Peyer's patch (tissue), 4 donors: ENCODE measurements at regions not wholly inside any gene's neighbourhood (a gene's known extent, or its start where the extent isn't known, plus 50 kb on each side); places are given as distances from the start of the nearest gene placed in this dataset.

ENCODE experiments used
- DNase-seq, 3 donors: peaks; one replicate each; pipeline ENCODE4 v3.0.0-alpha.2; 2017 to 2019
- H3K27ac ChIP-seq, 4 donors: fragments of 200-600 bp; sonication (generic); one replicate each; pipeline ENCODE4 v1.5.1; 2016 to 2019
- H3K27me3 ChIP-seq, 2 donors: fragments of 200-600 bp; sonication (generic); one replicate each; pipeline ENCODE4 v1.5.1; 2019
- H3K36me3 ChIP-seq, 3 donors: fragments of 200-600 bp; sonication (generic); one replicate each; pipeline ENCODE4 v1.5.1; 2016 to 2019
- H3K4me1 ChIP-seq, 4 donors: fragments of 200-600 bp; sonication (generic); one replicate each; pipeline ENCODE4 v1.5.1; 2016 to 2019
- H3K4me3 ChIP-seq, 4 donors: fragments of 200-600 bp; sonication (generic); 1 replicate in 3 of 4; 2 replicates in 1 of 4; pipeline ENCODE4 v1.5.1; 2016 to 2019; ENCODE audit warnings: mild to moderate bottlenecking in 1 of 4
- H3K9me3 ChIP-seq, 4 donors: fragments of 200-600 bp; sonication (generic); one replicate each; pipeline ENCODE4 v1.5.1; 2016 to 2019; ENCODE audit warnings: mild to moderate bottlenecking in 1 of 4
- POLR2A ChIP-seq, 2 donors: fragments of 450-650 bp; IDR thresholded peaks; one replicate each; pipeline ENCODE4 v1.5.1; 2017; ENCODE audit warnings: antibody characterized with exemption in 2 of 2, mild to moderate bottlenecking in 2 of 2, moderate library complexity in 2 of 2
- small RNA-seq, 2 donors: library from RNA; depleted of rRNA; stranded (forward); fragments of <200 nt; gene quantifications; one replicate each; pipeline ENCODE3, GENCODE V24; 2016
- TF ChIP-seq, protein P1 (sequence below), 6 experiments: fragments of 450-650 bp in 4 of 6; fragments of 200-600 bp in 2 of 6; sonication (generic) in 1 of 6; IDR thresholded peaks; one replicate each; pipeline ENCODE4 v1.5.1; 2017 to 2019; ENCODE audit warnings: antibody characterized with exemption in 6 of 6, mild to moderate bottlenecking in 3 of 6, moderate library complexity in 1 of 6

GRCh38 chr5:114305402-114306207 is 56.3 kb upstream of the KCNN2 start:
- TF ChIP-seq, protein P1, sequence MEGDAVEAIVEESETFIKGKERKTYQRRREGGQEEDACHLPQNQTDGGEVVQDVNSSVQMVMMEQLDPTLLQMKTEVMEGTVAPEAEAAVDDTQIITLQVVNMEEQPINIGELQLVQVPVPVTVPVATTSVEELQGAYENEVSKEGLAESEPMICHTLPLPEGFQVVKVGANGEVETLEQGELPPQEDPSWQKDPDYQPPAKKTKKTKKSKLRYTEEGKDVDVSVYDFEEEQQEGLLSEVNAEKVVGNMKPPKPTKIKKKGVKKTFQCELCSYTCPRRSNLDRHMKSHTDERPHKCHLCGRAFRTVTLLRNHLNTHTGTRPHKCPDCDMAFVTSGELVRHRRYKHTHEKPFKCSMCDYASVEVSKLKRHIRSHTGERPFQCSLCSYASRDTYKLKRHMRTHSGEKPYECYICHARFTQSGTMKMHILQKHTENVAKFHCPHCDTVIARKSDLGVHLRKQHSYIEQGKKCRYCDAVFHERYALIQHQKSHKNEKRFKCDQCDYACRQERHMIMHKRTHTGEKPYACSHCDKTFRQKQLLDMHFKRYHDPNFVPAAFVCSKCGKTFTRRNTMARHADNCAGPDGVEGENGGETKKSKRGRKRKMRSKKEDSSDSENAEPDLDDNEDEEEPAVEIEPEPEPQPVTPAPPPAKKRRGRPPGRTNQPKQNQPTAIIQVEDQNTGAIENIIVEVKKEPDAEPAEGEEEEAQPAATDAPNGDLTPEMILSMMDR (IDR thresholded peaks at IDR 0.05): peak in 1 of 6 experiments; percentile 15
- TF ChIP-seq POLR2A (IDR thresholded peaks at IDR 0.05): no peak
- no peak for DNase-seq
- H3K27me3 ChIP-seq: no peaks in the 10 kb centered on the region

DNA sequence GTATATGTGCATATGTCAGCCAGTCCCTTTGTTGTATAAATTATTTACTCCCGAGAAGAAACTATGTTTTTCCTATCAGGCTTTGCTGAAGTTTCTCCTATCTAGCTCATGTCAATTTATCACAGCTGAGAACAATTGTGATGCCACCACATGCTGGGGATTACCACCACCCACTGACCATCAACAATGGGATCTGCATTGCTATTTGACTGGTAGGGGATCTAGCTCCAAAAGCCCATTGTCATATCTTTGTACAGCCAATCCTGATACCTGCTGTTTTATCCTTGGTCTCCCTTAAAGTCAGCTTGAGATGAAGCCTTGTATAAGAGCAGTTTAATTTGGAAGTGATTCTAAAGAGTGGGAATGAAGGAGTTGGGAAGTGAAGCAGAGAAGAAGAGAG is 53.9 kb upstream of the KCNN2 start:
- Histone ChIP-seq H3K27me3 (no peaks in the 10 kb centered on the region), H3K9me3 (no peaks in the 10 kb centered on the region), H3K36me3 (no peaks in the 10 kb centered on the region), H3K4me1 (no peaks in the 10 kb centered on the region), H3K4me3 (no peak overlapping the region), H3K27ac (no peak overlapping the region)
- TF ChIP-seq, protein P1 (IDR thresholded peaks at IDR 0.05): no peak
- no peak for TF ChIP-seq POLR2A (IDR thresholded peaks at IDR 0.05)
- DNase-seq: no peak

More at GRCh38 chr5:114305402-114306207, 56.3 kb upstream of the KCNN2 start:
- H3K4me3 ChIP-seq: no peak overlapping the region
- H3K9me3 ChIP-seq: no peaks in the 10 kb centered on the region
- H3K27ac ChIP-seq: no peak overlapping the region
- H3K4me1 ChIP-seq: no peaks in the 10 kb centered on the region
- H3K36me3 ChIP-seq: no peaks in the 10 kb centered on the region

- H3K4me1 ChIP-seq: no peaks in the 10 kb centered on the region
- TF ChIP-seq POLR2A (IDR thresholded peaks at IDR 0.05): no peak
- TF ChIP-seq, protein P1 (IDR thresholded peaks at IDR 0.05): no peak
- no peak for DNase-seq
- H3K9me3 ChIP-seq: no peaks in the 10 kb centered on the region
- H3K36me3 ChIP-seq: no peaks in the 10 kb centered on the region
- no peak overlapping the region for H3K4me3 ChIP-seq
- H3K27ac ChIP-seq: no peak overlapping the region
- H3K27me3 ChIP-seq: no peaks in the 10 kb centered on the region
Measured at GRCh38 chr5:114308508-114308907, 53.4 kb upstream of the KCNN2 start.

GRCh38 chr5:114310666-114311065 is 51.2 kb upstream of the KCNN2 start:
- Histone ChIP-seq H3K4me1 (no peaks in the 10 kb centered on the region), H3K36me3 (no peaks in the 10 kb centered on the region), H3K4me3 (no peak overlapping the region), H3K27me3 (no peaks in the 10 kb centered on the region), H3K9me3 (no peaks in the 10 kb centered on the region), H3K27ac (no peak overlapping the region)
- DNase-seq: no peak
- TF ChIP-seq, protein P1 (IDR thresholded peaks at IDR 0.05): no peak
- no peak for TF ChIP-seq POLR2A (IDR thresholded peaks at IDR 0.05)

DNA sequence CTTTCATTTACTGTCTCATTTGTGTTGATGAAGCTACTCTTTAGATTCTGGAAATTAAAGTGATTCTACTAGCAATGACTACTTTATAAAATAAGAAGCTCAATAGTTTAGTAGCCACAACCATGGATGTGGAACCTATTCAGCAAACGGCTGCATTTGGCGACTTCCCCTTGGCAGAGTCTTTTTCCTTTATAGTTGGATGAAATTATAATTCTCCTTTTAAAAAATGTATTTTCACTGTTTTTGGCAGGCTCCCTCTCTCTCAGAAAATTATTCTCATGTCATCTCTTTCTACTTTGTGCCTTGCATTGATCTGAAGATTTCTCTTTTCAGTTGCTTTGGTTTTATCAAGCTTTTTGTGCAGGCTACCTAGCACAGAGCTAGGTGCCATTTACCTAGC is 50.6 kb upstream of the KCNN2 start:
- H3K27me3 ChIP-seq: no peaks in the 10 kb centered on the region
- no peak overlapping the region for H3K27ac ChIP-seq
- no peaks in the 10 kb centered on the region for H3K4me1 ChIP-seq
- DNase-seq: no peak
- no peaks in the 10 kb centered on the region for H3K9me3 ChIP-seq
- H3K4me3 ChIP-seq: no peak overlapping the region
- no peaks in the 10 kb centered on the region for H3K36me3 ChIP-seq
- no peak for TF ChIP-seq POLR2A (IDR thresholded peaks at IDR 0.05)

DNA sequence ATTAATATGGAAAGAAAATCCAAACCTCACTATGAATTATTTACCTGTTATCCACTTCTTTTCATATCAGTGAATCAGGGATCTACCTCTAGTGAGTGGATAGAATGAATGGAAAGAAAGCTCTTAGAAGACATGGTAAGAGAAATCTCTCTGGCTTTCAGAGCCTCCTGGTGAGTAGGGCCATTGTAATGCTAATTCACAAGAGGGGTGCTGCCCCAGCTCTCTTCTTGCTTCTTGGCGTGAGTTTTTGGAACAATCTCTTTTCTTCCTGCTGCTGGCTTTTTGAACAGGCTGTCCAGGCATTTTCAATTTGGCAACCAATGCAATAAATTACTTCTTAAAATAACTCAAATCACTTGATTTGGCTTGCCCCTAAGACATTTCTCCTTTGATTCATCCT is 49.9 kb upstream of the KCNN2 start:
- DNase-seq: no peak
- no peaks in the 10 kb centered on the region for H3K9me3 ChIP-seq
- no peak overlapping the region for H3K4me3 ChIP-seq
- H3K27ac ChIP-seq: no peak overlapping the region
- no peak for TF ChIP-seq POLR2A (IDR thresholded peaks at IDR 0.05)
- TF ChIP-seq, protein P1 (IDR thresholded peaks at IDR 0.05): no peak
- H3K4me1 ChIP-seq: no peaks in the 10 kb centered on the region
- no peaks in the 10 kb centered on the region for H3K36me3 ChIP-seq
- H3K27me3 ChIP-seq: no peaks in the 10 kb centered on the region

Small RNA genes lying in the stretch of these regions (small RNA-seq; reads per million reads assigned to genes)
- gene RN7SKP89: 0 reads per million in 2 donors
